ENCODE measurements at regions not wholly inside any gene's neighbourhood (a gene's known extent, or its start where the extent isn't known, plus 50 kb on each side); places are given as distances from the start of the nearest gene placed in this dataset.

DNA sequence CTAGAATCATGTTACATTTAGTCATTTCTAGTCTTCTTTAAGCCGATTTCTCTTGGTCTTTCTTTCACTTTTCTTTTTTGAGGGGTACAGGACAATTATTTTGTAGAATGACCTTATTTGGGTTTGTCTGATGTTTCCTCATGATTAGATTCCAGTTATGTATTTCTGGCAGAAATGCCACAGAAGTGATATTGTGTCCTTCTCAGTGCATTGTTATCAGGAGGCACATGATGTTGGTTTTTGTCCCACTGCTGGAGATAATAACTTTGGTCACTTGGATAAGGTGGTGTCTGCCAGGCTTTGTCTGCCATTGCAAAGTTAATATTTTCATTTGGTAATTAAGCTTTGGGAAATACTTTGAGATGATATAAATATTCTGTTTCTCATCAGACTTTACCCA lies 100.3 kb downstream of the RRM1 start (continued):
- TF ChIP-seq RCOR1 (IDR thresholded peaks at IDR 0.05; ENCODE audit: borderline replicate concordance in 1 of 2, low read depth in 2 of 2, low read length in 2 of 2), result peak; percentile 10 to 63; a peak in 1 of 4 replicates

DNA sequence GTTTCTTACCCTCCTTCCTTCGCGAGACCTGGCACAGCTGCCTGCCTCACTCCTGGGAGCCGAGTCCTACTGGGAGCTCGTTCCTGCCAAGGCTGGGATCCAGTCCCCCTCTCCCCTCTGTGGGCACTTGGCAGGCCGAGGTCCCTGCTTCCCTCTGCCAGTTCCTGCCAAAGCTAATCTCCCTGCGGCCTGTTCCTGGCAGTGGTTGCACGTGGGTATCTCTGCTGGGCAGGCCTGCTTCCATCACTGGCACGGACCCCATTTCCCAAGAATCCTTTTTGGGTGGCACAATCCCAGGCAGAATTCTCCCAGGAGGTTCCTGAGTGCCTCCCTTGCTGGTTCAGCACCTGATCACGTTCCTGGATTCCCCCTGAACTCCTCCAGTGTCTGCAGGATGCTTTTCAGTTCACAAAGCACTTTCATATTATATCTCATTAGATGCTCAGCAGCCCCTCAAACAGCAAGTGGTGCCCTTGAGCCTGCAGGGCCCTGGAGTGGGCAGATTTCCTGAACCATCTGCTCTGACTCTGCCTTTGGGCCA lies 96.5 kb downstream of the RRM1 start:
- Histone ChIP-seq H3K4me1 (replicated peaks in 1 of 2; ENCODE audit: control insufficient read depth in 2 of 2, insufficient read depth in 2 of 2, low read length in 2 of 2) (peaks cover 10 to 19% of the 10 kb centered on the region in 2 experiments; a peak in 4 of 5 replicates), H3K9me3 (replicated peaks; ENCODE audit: control insufficient read depth, insufficient read depth, low read depth, low read length) (no peaks in the 10 kb centered on the region; the same call in 1 of the 2 replicates), H3K4me3 (no peak overlapping the region), H3K9ac (ENCODE audit: insufficient read depth in 1 of 2, low read depth in 2 of 2, low read length in 2 of 2) (peak overlapping the region in 1 of 2 experiments; percentile 31; a peak in 1 of 4 replicates), H2AFZ (ENCODE audit: low read depth, low read length) (no peak overlapping the region), H3K79me2 (ENCODE audit: control insufficient read depth, insufficient read depth, low read length) (no peaks in the 10 kb centered on the region), H4K20me1 (replicated peaks; ENCODE audit: control insufficient read depth, insufficient read depth, low read length) (no peaks in the 10 kb centered on the region), H3K9me1 (ENCODE audit: control insufficient read depth, insufficient read depth, low read length) (no peaks in the 10 kb centered on the region), H3K4me2 (ENCODE audit: insufficient read depth, low read length) (no peak overlapping the region), H3K36me3 (ENCODE audit: control insufficient read depth, insufficient read depth, low read length) (no peaks in the 10 kb centered on the region), H3K27me3 (ENCODE audit: control insufficient read depth in 2 of 2, insufficient read depth in 2 of 2, low read length in 2 of 2) (peaks cover 0 to 4% of the 10 kb centered on the region in 2 experiments; a peak in 1 of 5 replicates), H3K27ac (ENCODE audit: extremely low read depth, low read depth, low read length) (no peak overlapping the region)
- no peak for ATAC-seq
- no peak for DNase-seq (ENCODE audit: extremely low read depth in 1 of 4, low spot score in 3 of 4)
- 16% methylated on average over 9 of the region's 9 CpGs for WGBS (ENCODE audit: insufficient coverage, low coverage, missing lambda C conversion rate)
- CTCF ChIA-PET (ENCODE audit: low intra/inter-chr PET ratio), result no interaction called here
- TF ChIP-seq ZFX (CRISPR knock-in tag; IDR thresholded peaks at IDR 0.05) (no peak), ZNF76 (CRISPR knock-in tag; IDR thresholded peaks at IDR 0.05; ENCODE audit: borderline replicate concordance) (no peak), SMARCB1 (IDR thresholded peaks at IDR 0.05; ENCODE audit: insufficient read length, low read depth) (no peak), NFE2L1 (tag; IDR thresholded peaks at IDR 0.05; ENCODE audit: borderline replicate concordance, low read depth) (no peak), E2F3 (CRISPR knock-in tag; IDR thresholded peaks at IDR 0.05) (no peak), PHTF2 (CRISPR knock-in tag; IDR thresholded peaks at IDR 0.05) (no peak), NR2C1 (IDR thresholded peaks at IDR 0.05) (no peak), NR2C1 (tag; IDR thresholded peaks at IDR 0.05) (no peak)
- TF ChIP-seq, protein P1, sequence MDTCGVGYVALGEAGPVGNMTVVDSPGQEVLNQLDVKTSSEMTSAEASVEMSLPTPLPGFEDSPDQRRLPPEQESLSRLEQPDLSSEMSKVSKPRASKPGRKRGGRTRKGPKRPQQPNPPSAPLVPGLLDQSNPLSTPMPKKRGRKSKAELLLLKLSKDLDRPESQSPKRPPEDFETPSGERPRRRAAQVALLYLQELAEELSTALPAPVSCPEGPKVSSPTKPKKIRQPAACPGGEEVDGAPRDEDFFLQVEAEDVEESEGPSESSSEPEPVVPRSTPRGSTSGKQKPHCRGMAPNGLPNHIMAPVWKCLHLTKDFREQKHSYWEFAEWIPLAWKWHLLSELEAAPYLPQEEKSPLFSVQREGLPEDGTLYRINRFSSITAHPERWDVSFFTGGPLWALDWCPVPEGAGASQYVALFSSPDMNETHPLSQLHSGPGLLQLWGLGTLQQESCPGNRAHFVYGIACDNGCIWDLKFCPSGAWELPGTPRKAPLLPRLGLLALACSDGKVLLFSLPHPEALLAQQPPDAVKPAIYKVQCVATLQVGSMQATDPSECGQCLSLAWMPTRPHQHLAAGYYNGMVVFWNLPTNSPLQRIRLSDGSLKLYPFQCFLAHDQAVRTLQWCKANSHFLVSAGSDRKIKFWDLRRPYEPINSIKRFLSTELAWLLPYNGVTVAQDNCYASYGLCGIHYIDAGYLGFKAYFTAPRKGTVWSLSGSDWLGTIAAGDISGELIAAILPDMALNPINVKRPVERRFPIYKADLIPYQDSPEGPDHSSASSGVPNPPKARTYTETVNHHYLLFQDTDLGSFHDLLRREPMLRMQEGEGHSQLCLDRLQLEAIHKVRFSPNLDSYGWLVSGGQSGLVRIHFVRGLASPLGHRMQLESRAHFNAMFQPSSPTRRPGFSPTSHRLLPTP (IDR thresholded peaks at IDR 0.05; ENCODE audit: borderline replicate concordance, extremely low read depth, insufficient read length), result no peak
- TF ChIP-seq, protein P2, sequence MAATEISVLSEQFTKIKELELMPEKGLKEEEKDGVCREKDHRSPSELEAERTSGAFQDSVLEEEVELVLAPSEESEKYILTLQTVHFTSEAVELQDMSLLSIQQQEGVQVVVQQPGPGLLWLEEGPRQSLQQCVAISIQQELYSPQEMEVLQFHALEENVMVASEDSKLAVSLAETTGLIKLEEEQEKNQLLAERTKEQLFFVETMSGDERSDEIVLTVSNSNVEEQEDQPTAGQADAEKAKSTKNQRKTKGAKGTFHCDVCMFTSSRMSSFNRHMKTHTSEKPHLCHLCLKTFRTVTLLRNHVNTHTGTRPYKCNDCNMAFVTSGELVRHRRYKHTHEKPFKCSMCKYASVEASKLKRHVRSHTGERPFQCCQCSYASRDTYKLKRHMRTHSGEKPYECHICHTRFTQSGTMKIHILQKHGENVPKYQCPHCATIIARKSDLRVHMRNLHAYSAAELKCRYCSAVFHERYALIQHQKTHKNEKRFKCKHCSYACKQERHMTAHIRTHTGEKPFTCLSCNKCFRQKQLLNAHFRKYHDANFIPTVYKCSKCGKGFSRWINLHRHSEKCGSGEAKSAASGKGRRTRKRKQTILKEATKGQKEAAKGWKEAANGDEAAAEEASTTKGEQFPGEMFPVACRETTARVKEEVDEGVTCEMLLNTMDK (IDR thresholded peaks at IDR 0.05; ENCODE audit: borderline replicate concordance, insufficient read depth, low read depth, low read length, poor library complexity, severe bottlenecking), result no peak
- FAIRE-seq, result no peak
- in situ Hi-C loops (cut with MboI) (loop anchor here (25.0 kb wide), 1 partner anchor 821 kb away; no protein-coding TSS in a partner anchor), intact Hi-C loops (cut with micrococcal nuclease) (no loop called here)
- BruUV-seq (replicated peaks), result no TSS peak
- POLR2A ChIA-PET, result interaction anchor here (0.6 kb wide), 1 partner anchor 341 kb away, joined by 3 read pairs; no protein-coding TSS in a partner anchor

Data from K562 (cell line).